ENCODE measurements at regions not wholly inside any gene's neighbourhood (a gene's known extent, or its start where the extent isn't known, plus 50 kb on each side); places are given as distances from the start of the nearest gene placed in this dataset.

GRCh38 chr2:215787565-215788178 is 225.7 kb downstream of the MREG start:
- no peak for TF ChIP-seq CTCF (IDR thresholded peaks at IDR 0.05; ENCODE audit: insufficient read depth, low read length)
- TF ChIP-seq REST (IDR thresholded peaks at IDR 0.05; ENCODE audit: insufficient replicate concordance, low read depth), result no peak

Data from HL-60 (cell line).